NCI-H460 (cell line): ENCODE measurements at regions not wholly inside any gene's neighbourhood (a gene's known extent, or its start where the extent isn't known, plus 50 kb on each side); places are given as distances from the start of the nearest gene placed in this dataset.
"Not testable (repeated sequence)": the region's sequence is repeated elsewhere in the genome, so short reads cannot be mapped to it uniquely, and the experiment has no call there.

Experiments used
- DNase-seq: peaks from one replicate; pipeline ENCODE4 v3.0.0-alpha.2; 2016; ENCODE audit warnings: low read depth; ENCODE audit errors: extremely low read depth

- no peak for DNase-seq
Observed at GRCh38 chr12:90831712-90832111, 123.3 kb downstream of the CCER1 start.

- no peak for DNase-seq
Observed at GRCh38 chr12:90829044-90829443, 125.9 kb downstream of the CCER1 start.

GRCh38 chr12:90828621-90829020 is 126.4 kb downstream of the CCER1 start:
- no peak for DNase-seq

- no peak for DNase-seq
Observed at GRCh38 chr12:90827567-90827966, 127.4 kb downstream of the CCER1 start.

GRCh38 chr12:90826036-90826435 is 128.9 kb downstream of the CCER1 start:
- DNase-seq: no peak

GRCh38 chr12:90823859-90824258 is 131.1 kb downstream of the CCER1 start:
- DNase-seq: no peak

- DNase-seq: no peak
Observed at GRCh38 chr12:90819709-90820108, 135.3 kb downstream of the CCER1 start.

- no peak for DNase-seq
Observed at GRCh38 chr12:90816353-90817089, 138.5 kb downstream of the CCER1 start.

- no peak for DNase-seq
Observed at GRCh38 chr12:90809940-90810339, 145.0 kb downstream of the CCER1 start.

- peak; percentile 19 for DNase-seq
Observed at GRCh38 chr12:90808568-90808967, 146.4 kb downstream of the CCER1 start.

GRCh38 chr12:90802727-90803126 is 152.2 kb downstream of the CCER1 start:
- DNase-seq: no peak

GRCh38 chr12:90801776-90802175 is 153.2 kb downstream of the CCER1 start:
- DNase-seq: no peak

- DNase-seq: no peak
Observed at GRCh38 chr12:90794212-90794611, 160.8 kb downstream of the CCER1 start.

GRCh38 chr12:90792718-90793117 is 162.3 kb downstream of the CCER1 start:
- not testable (repeated sequence) for DNase-seq

- DNase-seq: no peak
Observed at GRCh38 chr12:90791445-90791844, 163.5 kb downstream of the CCER1 start.

- DNase-seq: no peak
Observed at GRCh38 chr12:90790747-90791146, 164.2 kb downstream of the CCER1 start.

GRCh38 chr12:90773491-90773890 is 181.5 kb downstream of the CCER1 start:
- no peak for DNase-seq

- no peak for DNase-seq
Observed at GRCh38 chr12:90770861-90771260, 184.1 kb downstream of the CCER1 start.

GRCh38 chr12:90757957-90758356 is 197.0 kb downstream of the CCER1 start:
- no peak for DNase-seq

- DNase-seq: no peak
Observed at GRCh38 chr12:90745211-90745610, 209.8 kb downstream of the CCER1 start.

- no peak for DNase-seq
Observed at GRCh38 chr12:90741611-90742010, 213.4 kb downstream of the CCER1 start.

GRCh38 chr12:90729736-90730135 is 225.2 kb downstream of the CCER1 start:
- no peak for DNase-seq

- no peak for DNase-seq
Observed at GRCh38 chr12:90712671-90713070, 242.3 kb downstream of the CCER1 start.
